T-helper 2 cell (primary cell): ENCODE measurements at regions not wholly inside any gene's neighbourhood (a gene's known extent, or its start where the extent isn't known, plus 50 kb on each side); places are given as distances from the start of the nearest gene placed in this dataset.

Source experiments
- DNase-seq, 5 experiments: peaks; one replicate each; pipeline versions ENCODE4 v3.0.0 to v3.0.0-alpha.2; 2012 to 2022

DNA sequence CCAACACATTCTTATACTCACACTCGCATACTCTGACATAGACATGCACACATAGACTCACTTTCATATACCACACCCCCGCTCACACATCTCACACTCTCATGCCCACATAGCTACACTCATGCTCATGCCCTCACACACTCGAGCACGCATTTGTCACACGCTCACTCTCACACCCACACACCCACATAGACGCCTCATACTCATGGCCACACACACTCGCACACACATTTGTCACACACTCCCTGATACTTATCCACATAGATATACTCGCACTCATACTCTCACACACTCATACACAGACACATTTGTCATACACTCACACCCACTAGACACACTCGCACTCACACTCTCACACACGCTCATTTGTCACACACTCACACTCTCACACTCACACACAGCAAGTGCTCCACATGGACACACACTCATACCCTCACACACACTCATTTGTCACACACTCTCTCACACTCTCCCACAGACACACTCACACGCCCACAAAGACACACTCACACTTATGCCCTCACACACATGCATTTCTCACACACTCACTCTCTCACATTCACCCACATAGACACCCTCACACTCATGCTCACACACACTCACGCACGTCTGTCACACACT is 50.9 kb downstream of the TNP1 start:
- no peak for DNase-seq

DNA sequence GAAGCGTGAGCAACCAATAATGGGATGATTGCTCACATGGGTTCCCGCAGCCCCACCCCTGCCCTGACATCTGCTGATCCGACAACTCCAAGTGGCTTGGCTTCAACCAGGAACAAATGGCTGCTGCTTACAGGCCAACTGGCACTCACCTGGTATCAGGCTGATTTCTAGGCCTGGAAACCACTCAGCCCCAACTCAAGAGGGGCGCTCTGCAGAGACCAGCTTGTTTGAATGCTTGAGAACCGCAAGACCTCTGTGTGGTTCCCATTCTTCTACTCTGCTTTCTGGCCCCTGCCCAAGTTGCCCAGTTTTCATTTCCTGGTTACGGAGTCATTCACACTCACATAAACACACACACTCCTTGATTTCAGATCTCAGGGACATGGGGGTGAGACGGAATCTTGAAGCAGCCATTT is 52.0 kb downstream of the TNP1 start:
- DNase-seq = no peak

DNA sequence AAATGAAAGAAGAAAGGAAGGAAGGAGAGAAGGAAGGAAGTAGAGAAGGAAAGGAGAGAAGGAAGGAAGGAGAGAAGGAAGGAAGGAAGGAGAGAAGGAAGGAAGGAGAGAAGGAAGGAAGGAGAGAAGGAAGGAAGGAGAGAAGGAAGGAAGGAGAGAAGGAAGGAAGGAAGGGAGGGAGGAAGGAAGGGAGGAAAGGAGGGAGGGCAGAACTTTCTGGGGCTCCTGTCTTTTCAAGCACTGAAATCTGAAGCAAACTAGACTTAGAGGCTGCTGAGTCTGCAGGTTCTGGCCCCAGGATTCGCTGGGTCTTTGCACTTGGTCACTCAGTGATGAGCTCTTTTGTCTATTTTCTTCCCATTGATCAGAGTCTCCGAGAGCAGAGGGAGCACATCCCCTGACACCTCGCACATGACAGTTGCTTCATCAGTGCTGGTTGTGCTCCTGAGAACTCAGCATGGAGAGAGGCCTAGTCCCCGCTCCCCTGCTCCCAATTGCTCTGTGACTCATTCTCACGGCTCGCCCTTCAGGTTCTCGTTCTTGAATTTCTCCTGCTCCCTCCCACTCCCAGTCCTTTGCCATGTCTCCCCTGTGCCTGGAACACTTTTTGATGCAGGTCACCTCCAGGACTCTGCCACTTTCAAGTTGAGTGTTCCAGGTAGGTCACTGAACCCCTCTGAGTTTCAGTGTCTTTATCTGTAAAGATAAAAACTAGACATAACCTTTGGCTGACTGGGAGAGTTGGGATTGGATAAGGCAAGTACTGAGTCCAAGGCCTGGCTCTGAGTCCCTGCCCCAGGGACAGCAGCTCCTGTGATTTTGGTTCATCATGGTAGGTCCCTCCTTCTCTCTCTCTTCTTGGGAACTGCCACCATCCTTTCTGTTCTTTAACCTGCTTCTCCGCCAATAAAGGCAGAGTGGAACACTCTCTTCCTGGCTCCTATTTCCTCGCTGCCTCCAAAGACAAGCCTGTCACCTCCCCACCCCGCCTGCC is 55.2 kb downstream of the TNP1 start:
- DNase-seq = no peak

DNA sequence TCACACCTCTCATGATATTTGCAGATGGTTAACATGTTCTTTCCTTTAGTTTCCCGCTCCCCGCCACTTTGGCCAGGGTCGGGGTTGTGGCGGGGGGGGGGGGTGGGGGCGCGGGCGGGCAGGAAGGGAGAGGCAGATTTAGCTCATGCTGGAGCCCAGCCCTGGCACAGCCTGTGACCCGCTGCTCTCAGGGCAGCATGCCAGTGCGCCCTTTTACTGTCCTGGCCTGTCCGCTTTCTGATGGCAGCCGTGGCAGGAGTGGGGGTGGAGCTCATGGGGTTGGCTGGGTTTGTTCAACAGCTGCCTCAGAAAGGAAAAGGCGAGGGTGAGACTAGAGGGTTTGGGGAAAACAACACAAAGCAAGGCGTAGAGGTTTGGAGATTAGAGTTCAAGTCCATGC is 56.1 kb downstream of the TNP1 start:
- DNase-seq = no peak

DNA sequence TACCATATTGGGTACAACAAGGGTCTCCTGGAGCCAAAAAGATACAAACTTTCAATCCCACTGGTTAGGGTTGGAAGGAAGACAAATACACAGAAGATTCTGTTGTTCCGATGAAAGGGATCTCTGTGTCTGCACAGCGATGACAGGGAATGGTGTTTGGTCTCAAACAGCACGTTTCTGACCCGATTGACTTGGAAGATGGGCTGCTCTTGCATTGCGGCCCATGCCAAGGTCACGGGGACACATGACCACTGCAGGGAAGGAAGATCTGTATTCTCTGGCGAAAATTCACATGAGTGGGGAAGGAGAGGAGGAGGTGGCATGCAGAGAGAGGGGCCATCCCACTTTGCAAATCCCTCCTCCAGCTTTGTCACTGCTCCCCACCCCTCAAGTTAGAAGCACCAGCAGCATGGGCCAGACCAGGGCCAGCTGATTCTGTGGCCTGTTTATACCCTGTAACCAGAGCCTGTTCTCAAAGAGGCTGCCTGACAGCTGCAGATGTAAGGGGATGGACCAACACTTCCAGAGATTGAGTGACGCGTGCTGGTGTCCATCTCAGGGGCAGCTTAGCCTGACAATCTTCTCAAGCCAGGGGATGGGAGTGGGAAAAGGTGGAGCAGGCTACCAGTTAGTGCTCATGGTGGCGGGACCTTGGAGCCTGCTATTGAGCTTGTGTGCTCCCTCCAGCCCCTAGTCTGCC is 57.2 kb downstream of the TNP1 start:
- DNase-seq = no peak

DNA sequence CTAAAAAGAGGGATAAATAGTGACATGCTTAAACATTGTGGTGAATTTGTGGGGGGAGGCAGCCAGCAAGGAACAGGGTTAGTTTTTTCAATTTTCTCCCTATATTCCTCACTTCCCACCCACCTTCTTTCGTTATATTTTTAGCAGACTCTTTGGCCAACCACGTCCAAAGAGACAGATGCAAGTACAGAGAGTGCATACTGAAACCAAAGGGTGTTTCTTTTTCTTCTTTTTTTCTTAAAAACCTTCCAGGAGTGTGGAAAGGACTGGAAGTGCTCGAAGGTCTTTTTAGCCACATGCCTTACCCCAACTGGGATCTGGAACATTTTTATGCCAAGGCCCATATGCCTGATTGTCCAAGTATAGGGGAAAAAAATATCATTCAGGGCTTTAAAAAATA is 59.0 kb downstream of the TNP1 start:
- DNase-seq = no peak

DNA sequence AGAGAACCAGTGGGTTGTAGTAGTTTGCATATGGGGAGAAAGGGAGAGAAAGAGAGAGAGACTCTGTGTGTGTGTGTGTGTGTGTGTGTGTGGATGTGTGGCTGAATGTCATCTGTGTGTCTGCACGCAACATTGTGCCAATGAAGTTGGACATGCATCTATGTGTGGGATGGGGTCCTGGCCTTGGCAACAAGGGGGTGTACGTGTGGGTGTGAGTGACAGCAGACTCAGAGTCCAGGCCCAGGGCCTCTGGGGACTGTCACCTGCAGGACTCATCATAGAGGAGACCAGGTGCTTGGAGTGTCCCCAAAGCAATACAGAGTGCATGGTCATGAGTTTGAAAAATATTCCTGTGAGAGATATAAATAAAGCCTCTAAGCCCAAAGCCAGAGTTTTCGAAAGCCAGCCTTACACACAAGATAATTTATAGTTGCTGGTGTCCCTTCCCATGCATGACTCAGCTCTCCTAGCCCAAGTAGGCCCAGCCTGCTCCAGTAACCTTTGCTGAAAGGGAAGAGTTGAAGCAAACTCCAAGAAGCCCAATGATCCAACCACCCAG is 59.9 kb downstream of the TNP1 start:
- no peak for DNase-seq

DNA sequence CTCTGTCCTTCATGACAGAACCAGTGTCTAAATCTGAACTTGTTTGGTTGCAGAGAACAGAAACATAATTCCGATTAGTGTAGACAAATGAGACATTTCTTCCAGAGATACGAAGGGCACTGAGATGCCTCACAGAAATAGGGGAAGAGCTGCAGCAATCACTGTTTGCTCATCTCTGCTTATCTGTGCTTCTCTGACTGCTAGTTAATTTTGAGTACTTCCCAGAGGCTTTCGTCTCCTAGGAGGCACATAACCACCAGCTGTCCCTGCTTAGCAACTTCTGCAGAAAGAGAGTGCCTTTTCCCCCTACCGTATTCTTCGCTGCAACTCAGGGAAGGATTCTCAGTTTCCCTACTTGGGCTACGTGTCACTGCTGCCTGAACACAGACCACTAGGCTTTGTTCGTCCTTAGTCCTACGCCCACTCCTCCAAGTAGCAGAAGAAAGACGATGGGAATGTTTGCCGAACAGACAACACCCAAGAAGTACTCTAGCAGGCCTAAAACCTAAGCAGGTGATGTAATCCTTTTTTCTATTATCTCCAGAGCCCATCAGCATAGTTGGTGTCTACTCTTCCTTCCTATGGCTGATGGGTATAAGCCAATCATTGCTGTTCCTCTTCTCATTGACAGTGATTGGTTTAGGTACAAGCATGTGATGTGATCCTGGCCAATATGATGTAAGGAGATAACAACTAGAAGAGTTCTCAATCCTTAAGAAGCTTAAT is 63.6 kb downstream of the TNP1 start:
- DNase-seq = no peak

DNA sequence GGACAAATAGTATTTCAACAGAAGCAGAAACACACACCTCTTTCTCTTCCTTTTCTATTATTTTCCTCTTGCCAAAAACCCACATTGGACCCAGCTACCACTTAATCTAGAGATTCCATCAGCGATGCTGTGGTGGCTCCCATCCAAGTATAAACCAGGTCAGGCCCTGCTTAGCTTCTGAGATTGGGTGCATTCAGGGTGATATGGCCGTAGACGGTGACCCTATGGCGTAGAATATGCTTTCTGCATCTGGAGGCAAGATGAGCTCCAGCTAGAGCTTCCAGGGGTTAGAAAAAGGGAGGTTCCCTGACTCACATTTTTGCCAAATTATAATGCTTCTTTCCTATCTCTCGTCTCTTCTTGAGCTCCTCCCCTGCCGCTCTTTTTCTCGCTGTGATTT is 66.5 kb downstream of the TNP1 start:
- no peak for DNase-seq

DNA sequence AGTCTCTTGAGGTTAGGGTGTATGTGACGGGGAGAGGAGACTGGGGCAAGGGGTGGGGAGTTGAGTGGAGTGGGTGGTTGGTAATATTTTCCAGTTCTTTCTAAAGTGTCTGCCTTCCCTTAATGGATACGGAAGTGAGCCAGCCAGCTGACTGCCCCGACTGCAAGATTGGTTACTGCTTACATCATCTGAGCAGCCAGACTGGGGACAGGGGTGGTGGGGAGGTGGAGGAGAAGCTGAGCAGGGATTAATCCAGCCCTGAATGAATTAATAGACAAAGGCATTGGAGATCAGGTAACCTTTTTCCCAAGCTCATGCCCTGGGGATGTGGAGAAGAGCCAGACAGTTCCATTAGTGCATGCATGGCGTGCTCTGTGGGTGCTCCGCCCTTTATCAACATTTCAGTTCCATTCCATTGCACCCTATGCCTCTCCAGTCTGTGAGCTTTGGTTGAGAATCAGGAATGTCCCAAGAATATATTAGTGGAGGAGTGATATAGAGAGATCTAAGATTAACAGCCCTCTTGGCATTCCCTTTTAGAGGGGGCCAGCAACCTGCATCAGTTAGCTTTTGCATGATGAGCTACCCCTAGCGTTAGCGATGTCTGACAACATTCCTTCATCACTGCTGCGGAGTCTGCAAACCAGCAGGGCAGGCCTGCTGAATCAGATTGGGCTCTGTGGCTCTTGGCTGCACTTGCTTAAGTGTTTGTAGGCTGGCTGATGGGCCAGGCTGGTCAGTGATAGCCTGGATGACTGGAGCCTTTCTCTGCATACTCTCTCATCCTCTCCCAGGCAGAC is 67.4 kb downstream of the TNP1 start:
- DNase-seq = no peak

DNA sequence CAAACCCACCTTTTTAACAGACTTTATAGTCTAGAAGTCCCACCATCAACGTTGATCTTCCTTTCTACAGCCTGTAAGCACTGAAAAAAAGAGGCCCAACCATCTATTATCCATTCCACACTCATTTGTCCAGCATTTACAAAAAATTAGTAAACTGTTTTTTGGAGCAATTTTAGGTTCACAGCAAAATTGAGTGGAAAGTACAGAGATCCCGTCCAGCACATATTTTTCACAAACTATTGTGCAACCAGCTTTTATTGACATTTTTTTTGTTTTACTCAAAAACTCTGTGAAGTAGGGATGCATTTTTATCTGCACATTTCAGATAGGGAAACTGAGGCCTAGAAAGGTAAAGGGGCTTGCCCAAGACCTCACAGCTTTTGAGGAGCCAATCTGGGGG is 68.6 kb downstream of the TNP1 start:
- DNase-seq = no peak

DNA sequence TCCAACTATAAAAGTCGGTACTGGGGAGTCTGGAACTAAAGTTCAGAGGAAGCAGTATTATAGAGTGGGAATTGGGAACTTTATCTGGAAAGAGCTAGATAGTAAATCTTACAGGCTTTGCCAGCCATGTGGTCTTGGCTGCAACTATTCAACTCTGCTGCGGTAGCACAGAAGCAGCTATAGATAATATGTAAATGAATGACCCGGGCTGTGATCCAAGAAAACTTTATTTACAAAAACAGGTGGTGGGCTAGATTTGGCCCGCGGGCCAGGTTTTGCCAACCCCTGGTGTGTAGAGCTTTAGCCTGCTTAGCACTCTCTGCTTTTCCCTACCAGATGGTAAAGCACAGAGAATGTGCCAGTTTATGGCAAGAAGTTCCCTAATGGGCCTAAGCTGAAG is 70.8 kb downstream of the TNP1 start:
- no peak for DNase-seq

DNA sequence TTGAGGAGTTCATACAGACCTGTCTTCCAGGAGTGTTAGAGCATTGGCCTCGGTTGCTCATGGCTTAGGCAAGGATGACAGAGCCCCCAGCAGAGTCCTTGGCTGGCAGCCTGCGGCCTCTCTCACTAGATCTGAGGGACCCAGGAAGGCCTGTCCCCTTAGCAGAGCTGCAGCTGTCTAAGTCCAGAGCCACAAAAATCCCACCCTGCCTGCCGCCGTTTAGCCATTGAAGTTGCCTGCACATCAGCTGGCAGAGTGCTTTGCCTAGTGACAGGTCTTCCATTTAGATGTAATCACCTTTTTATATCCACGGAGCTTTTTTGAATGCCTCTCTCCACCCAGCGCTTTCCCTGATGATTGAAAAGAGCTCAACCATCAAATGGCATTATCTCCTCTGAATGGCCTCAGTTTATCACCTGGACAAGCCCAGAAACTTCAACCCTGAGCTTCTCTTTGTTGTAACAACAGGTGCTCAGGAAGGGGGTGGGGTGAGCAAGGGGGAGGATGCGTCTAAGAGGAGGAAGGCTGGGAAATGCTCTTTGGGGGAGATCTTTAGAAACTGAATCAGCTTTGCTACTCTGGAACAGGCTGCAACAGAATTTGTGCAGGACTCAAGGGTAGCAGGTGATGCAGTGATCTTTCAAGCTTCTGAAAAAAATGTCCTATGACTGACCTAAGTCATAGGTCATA is 71.9 kb downstream of the TNP1 start:
- DNase-seq = no peak

DNA sequence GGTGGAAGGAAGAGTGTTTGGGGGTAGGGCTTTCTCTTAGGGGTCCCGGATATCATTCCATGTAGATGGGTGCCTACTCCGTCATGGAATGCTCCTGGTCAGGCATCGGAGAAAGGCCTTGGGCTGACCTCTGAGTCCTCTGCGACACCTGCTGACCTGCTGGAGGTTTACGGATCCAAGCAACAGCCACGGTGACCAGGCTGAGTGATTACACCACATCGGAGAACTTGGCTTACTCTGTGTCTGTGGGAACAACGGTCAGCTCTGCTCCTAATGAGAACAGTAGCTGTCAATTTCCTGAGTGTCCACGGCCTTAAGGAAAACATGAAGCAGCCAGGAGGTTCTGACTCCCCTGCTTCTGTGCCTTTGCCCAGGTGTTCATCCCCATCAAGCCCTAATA is 73.2 kb downstream of the TNP1 start:
- DNase-seq = no peak

DNA sequence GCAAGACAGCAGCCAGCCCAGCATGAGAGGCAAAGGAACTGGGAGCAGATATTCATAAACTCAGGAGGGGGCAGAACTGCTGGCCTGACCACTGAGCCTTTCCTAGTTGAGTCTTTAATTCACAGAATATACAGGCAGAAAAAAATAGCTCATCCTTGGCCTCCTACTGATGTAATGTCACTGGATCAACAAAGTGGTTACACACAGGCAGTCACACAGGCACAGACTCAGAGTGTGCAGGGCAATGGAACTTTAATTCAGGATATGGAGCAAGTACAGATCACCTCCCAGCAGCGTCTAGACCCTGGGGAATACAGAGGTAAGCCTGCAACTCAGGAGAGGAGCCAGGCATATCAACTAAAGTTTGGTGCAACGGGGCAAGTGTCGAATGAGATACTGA is 75.4 kb downstream of the TNP1 start:
- DNase-seq = no peak

DNA sequence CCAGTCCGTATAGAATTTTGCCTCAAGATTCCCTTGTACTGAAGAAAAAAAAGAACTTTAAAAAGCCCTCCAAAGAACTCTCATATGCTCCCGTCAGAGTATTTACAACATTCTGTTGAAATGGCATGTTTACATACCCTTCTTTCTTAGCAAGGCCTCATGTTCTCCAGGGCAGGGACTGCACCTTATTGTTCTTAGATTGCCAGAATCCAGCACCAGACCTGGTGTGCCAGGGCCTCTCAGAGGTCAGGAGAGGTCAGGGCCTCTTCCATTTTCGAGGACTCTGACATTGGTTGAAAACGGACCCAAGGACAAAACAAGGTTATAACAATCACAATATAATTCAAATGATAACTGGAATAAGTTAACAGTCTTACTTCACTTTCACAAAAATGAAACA is 78.2 kb downstream of the TNP1 start:
- DNase-seq = no peak

DNA sequence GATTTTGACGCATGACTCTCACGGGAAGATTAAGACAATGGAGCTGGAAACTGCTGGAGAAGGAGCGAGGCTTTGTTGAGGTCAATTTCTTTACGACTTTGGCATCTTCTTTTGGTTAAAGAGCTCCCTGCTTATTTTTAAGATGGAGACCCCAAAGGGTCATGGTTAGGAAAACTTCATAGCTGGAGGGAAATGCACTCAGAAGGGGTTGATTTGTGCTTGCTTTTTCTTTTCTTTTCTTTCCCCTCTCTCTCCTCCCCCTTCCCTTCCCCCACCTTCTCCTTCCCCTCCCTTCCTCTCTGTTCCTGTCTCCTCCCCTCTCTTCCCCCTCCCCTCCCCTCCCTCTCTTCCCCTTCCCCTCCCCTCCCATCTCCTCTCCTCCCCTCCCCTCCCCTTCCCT is 79.0 kb downstream of the TNP1 start:
- no peak for DNase-seq

DNA sequence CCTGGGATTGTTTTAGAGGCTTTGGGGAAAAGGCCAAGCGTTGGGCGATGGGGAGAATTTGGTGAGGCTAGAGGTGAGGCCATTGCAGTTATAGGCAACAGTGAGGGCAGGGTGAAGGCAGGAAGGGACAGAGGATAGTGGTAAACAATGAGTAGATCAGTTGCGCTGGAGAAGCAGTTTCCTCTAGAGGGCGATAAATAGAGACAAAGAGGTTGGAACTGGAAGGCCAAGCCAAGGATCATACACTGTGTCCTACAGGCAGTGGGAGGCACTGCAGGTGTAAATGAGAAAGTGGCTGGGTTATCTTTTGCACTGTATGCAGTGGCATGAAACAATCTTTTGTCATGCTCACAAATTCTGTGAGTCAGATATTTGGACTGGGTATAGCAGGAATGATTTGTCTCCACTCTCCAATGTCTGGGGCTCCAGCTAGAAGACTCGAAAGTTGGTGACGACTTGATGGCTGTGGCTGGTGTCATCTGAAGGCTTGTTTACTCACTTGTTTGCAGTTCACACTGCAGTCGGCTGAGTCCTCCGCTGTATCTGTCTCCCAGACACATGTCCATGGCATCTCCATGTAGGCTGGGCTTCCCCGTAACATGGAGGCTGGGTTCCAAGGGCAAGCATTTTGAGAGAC is 82.1 kb downstream of the TNP1 start:
- DNase-seq = peak in 1 of 5 experiments; percentile 65

DNA sequence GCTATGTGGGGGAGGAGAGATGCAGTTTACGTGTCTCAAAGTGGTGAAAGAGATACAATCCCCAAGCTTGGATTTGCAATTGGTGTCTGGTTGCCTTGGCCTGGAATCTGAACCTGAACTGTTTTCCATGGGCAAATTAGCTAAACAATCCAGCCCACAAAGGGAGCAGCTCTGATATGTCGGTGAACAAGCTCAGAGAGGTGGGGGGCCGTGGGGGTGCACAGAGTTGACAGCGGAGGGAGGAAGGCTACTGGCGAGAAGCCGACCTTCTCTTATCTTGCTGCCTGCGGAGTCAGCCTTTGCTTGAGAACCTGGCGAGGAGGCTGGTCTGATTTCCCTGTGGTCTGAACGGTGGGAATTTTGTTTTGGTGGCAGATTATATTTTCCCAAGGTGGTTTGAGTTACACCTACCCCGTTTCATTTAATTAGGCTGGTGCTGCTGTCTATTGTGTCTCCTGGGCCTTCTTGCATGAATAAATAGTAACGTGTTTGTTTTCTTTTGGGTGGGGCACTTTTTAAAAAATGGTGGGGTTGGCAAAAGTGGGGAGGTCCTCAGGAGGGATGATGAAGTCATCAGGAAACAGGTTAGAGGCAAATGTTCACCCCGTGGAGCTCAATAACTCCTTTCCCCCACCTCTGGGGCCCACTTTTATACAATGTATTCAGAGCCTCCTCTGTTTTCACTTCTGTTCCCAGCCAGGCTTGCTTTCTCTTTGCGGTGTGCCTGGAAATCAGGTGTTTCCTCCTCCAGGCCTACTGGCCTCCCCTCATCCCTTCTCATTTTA is 80.9 kb upstream of the IGFBP5 start:
- no peak for DNase-seq

DNA sequence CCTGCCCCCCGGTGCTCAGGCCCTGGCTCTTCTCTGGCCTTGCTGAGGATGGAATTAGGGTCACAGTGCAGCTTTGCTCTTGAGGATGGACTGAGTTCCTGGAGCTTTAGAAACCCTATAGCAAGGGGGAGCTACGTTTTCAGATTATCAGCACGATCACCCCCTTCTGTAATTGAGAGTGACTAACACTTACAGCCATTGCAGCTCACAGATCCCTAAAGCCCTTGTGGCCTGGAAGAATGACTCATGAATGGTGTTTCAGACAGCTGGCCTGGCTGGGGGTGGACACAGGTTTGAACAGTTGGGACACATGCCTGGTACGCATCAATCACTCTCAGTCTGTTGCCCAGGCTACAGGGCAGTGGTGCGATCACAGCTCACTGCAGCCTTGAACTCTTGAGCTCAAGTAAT is 79.7 kb upstream of the IGFBP5 start:
- DNase-seq = no peak
